Left renal cortex interstitium (tissue), 4 donors: ENCODE measurements at regions not wholly inside any gene's neighbourhood (a gene's known extent, or its start where the extent isn't known, plus 50 kb on each side); places are given as distances from the start of the nearest gene placed in this dataset.

Experiments
- DNase-seq, 4 donors: peaks; one replicate each; pipeline ENCODE4 v3.0.0-alpha.2; 2013; ENCODE audit warnings: low read depth in 4 of 4, low spot score in 2 of 4, missing footprints in 1 of 4

DNA sequence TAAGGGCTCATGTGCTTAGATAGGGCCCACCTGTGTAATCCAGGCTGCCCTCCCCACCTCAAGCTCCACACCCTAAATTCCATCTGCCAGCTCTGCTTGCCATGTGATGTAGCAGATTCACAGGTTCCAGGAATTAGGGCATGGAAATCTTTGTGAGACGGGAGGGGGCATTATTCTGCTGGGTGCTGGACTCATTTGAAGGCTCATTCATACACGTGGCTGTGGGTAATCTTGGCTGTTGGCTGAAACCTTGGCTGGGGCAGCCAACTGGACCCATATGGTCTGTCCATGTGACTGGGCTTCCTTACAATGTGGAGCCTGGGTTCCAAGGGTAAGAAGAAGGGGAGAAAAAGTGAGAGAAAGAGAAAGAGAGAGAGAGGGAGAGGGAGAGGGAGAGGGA lies 115.1 kb downstream of the CYLD start:
- DNase-seq: no peak

DNA sequence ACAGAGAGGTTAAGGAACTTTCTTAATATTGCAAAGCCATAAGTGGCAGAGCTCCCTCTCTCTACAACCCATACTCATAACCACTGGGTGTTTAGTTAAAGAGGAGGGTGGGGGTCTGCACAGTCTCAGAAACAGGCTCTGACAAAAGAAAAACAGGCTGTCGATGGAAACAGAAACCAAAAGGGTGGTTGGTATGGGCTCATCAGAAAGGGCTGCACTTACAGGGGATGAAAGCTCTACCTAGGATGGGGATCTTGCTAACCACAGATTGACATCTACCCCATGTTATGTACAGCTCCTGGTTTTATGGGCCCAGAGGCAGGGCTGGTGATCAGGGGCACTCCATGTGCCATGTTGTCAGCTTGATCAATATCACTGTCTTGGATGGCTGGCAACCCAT lies 111.4 kb downstream of the CYLD start:
- no peak for DNase-seq
